WERI-Rb-1 (cell line): ENCODE measurements at regions not wholly inside any gene's neighbourhood (a gene's known extent, or its start where the extent isn't known, plus 50 kb on each side); places are given as distances from the start of the nearest gene placed in this dataset.

ENCODE experiments used
- DNase-seq: peaks from one replicate; pipeline ENCODE4 v3.0.0-alpha.2; 2020
- H3K27ac ChIP-seq: fragments of 250-450 bp; sonication (Bioruptor Pico); 2 replicates; pipeline ENCODE4 v1.5.1; 2020; ENCODE audit warnings: mild to moderate bottlenecking, moderate library complexity
- H3K27me3 ChIP-seq: fragments of 250-450 bp; sonication (Bioruptor Pico); 2 replicates; pipeline ENCODE4 v1.5.1; 2021; ENCODE audit warnings: mild to moderate bottlenecking, low read depth, moderate library complexity; ENCODE audit not compliant: insufficient read depth, severe bottlenecking
- H3K36me3 ChIP-seq: fragments of 250-450 bp; sonication (Bioruptor Pico); 2 replicates; pipeline ENCODE4 v1.5.1; 2020; ENCODE audit warnings: mild to moderate bottlenecking, moderate library complexity
- H3K4me3 ChIP-seq: 2 replicates; pipeline ENCODE4 v1.5.1; 2011; ENCODE audit warnings: low read depth, mild to moderate bottlenecking, control low read depth, low read length
- H3K9me3 ChIP-seq: fragments of 250-450 bp; sonication (Bioruptor Pico); 2 replicates; pipeline ENCODE4 v1.5.1; 2021; ENCODE audit warnings: mild to moderate bottlenecking, moderate library complexity; ENCODE audit not compliant: severe bottlenecking
- TF ChIP-seq, protein P1 (sequence below): IDR thresholded peaks from 2 replicates; pipeline ENCODE4 v1.5.1; 2011; ENCODE audit warnings: low read depth, mild to moderate bottlenecking, control low read depth, inconsistent platforms, low read length

- no peaks in the 10 kb centered on the region for H3K36me3 ChIP-seq
- DNase-seq = no peak
- H3K27me3 ChIP-seq = no peaks in the 10 kb centered on the region
- H3K9me3 ChIP-seq = no peaks in the 10 kb centered on the region
- TF ChIP-seq, protein P1, sequence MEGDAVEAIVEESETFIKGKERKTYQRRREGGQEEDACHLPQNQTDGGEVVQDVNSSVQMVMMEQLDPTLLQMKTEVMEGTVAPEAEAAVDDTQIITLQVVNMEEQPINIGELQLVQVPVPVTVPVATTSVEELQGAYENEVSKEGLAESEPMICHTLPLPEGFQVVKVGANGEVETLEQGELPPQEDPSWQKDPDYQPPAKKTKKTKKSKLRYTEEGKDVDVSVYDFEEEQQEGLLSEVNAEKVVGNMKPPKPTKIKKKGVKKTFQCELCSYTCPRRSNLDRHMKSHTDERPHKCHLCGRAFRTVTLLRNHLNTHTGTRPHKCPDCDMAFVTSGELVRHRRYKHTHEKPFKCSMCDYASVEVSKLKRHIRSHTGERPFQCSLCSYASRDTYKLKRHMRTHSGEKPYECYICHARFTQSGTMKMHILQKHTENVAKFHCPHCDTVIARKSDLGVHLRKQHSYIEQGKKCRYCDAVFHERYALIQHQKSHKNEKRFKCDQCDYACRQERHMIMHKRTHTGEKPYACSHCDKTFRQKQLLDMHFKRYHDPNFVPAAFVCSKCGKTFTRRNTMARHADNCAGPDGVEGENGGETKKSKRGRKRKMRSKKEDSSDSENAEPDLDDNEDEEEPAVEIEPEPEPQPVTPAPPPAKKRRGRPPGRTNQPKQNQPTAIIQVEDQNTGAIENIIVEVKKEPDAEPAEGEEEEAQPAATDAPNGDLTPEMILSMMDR = no peak
- no peak overlapping the region for H3K27ac ChIP-seq
- no peak overlapping the region for H3K4me3 ChIP-seq
These were observed 203.2 kb upstream of the WSCD1 start for GRCh38 chr17:5866978-5867377.

- no peak overlapping the region for H3K4me3 ChIP-seq
- no peaks in the 10 kb centered on the region for H3K27me3 ChIP-seq
- no peaks in the 10 kb centered on the region for H3K9me3 ChIP-seq
- peak overlapping the region; percentile 52 for H3K27ac ChIP-seq
- DNase-seq = no peak
- TF ChIP-seq, protein P1 = no peak
- no peaks in the 10 kb centered on the region for H3K36me3 ChIP-seq
These were observed 201.0 kb upstream of the WSCD1 start for GRCh38 chr17:5869041-5869745.

GRCh38 chr17:5870231-5870953, 199.8 kb upstream of the WSCD1 start:
- peak; percentile 37 for DNase-seq
- Histone ChIP-seq H3K27me3 (no peaks in the 10 kb centered on the region), H3K36me3 (no peaks in the 10 kb centered on the region), H3K27ac (peak overlapping the region; percentile 52), H3K9me3 (no peaks in the 10 kb centered on the region), H3K4me3 (no peak overlapping the region)
- TF ChIP-seq, protein P1 = no peak

- Histone ChIP-seq H3K36me3 (no peaks in the 10 kb centered on the region), H3K4me3 (no peak overlapping the region), H3K9me3 (no peaks in the 10 kb centered on the region), H3K27ac (no peak overlapping the region), H3K27me3 (no peaks in the 10 kb centered on the region)
- DNase-seq = no peak
- TF ChIP-seq, protein P1 = no peak
These were observed 198.5 kb upstream of the WSCD1 start for GRCh38 chr17:5871666-5872065.

- no peak overlapping the region for H3K4me3 ChIP-seq
- H3K36me3 ChIP-seq = no peaks in the 10 kb centered on the region
- TF ChIP-seq, protein P1 = no peak
- H3K27me3 ChIP-seq = no peaks in the 10 kb centered on the region
- H3K9me3 ChIP-seq = no peaks in the 10 kb centered on the region
- DNase-seq = no peak
- no peak overlapping the region for H3K27ac ChIP-seq
These were observed 197.3 kb upstream of the WSCD1 start for GRCh38 chr17:5872831-5873230.
